ENCODE measurements at regions not wholly inside any gene's neighbourhood (a gene's known extent, or its start where the extent isn't known, plus 50 kb on each side); places are given as distances from the start of the nearest gene placed in this dataset.
"Not testable (repeated sequence)": the region's sequence is repeated elsewhere in the genome, so short reads cannot be mapped to it uniquely, and the experiment has no call there.

DNA sequence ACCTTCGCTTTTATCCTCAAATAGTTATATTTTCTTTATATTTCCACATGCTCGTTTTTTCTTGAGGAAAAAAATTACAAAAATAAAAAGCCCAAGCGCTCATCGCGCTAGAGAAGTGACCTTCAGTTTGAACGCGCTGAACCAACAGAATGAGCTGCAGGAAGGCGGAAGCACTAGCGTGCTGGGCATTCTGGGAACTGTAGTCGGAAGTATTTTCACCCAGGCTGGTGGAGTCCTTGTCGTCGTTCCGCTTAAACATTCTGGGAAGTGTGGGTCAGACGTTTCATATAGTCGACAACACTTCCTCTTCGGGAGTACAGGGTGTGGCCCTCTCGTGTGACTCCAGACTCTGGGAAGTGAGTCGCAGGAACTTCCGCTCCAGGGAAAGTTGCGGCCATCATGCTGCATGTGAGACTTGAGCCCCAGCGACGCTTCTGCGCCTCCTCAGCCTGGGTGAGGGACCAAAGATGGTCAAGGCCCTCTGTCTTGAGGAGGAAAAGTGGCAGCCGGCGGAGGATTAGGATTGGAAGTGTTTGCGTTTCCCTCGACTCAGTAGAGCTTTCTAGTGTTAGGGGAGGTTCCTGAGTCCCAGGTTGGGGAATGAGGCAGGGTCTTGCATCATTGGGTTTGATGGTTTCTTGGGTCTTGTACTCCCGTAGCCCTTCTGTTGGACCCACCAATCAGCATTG lies 84.1 kb upstream of the GPR39 start:
- DNase-seq, result not testable (repeated sequence)

DNA sequence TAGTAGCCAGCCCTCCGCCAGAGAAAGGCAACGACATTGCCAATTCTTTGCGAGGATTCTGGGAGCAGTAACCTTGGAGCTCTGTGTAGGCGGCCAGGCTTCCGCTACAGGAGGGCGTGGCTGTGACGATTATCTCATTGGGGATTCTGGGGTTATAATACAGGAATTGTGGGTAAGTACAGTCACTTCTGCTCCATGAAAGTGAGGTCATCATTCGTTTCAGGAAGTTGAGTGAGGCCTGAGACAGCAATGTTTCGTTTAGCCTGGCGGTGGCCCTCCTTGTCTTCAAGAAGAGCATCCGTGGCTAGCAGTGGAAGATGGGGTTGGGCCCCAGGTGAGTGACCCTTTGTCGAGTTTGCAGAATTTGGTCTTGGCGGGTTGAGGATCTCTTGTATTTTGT lies 79.5 kb upstream of the GPR39 start:
- not testable (repeated sequence) for DNase-seq

DNA sequence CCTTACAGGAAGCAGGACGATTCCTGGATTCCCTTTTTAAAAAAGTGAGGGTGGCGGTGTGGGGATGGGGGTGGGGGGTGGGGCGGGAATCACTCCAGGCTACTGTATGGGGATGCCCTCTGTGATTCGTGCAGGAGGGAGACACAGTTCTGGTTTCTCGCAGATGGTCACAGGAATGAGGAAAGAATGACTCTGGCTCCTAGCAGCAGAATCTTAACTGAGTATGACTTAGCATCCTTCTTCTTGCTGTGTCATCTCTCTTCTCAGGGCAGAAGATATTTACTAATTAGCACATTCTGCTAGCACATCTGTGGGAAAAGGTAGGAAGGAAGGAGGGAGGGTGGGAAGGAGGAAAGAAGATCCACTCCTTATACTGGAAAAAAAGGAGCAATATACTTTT lies 78.8 kb upstream of the GPR39 start:
- DNase-seq, result not testable (repeated sequence)

DNA sequence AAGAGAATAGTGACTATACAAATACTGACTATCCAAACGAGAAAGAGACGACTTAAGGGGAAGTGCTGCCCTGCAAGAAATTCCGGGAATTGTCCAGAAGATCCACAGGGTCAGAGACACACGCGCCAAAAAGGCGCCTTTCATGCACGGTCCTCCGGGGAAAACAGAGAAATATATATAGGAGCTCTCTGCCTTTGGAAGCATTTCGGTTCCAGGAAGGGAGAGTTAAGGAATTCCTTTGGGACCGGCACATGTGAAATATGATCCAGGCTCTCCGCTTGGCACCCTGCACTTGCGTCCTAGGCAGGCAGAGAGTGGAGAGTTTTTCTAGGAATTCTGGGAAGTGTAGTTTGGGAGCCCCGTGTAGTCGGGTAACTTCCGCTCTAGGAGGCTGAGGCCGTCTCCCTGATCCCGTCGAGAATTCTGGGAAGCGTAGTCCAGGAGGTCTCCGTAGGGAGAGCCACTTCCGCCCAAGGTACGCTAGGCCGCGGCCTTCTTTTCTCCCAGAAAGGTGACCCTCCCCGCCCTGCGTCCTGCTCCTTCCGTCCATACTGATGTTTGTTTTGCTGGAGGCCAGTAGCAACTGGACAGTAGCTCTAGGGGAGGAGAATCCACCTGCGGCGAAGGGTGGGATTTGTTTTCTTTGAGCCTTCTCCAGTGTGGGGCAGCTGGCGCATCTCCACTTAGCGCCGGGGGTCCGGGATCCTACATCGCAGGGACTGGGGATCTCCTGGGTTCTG lies 69.4 kb upstream of the GPR39 start:
- not testable (repeated sequence) for DNase-seq

DNA sequence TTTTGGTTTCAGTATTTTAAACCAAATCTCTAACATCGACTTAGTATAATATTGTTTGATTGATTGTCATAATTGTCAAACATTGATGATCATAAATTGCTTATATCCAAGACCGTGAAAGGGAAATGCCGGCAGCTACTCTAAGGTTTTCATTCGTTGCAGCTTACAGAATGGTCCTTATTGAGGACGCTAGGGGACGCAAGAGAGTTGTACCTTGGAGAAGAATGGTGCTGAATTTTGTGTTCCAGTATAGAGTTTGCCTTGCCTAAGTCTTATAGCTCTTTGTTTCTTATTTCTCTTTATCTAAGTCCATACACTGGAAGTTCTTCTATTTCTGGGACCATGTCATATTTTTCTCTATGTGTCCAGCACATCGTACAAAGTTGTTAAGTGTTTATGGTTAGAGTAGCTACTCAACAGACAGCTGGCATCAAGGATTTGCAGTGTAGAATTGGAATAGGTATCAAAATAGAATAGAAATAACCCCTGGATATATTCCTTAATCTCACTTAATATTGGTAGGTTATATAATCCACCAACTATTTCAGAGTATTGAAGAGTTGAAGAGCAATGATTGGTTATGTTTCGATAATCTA lies 67.4 kb upstream of the GPR39 start:
- not testable (repeated sequence) for DNase-seq

DNA sequence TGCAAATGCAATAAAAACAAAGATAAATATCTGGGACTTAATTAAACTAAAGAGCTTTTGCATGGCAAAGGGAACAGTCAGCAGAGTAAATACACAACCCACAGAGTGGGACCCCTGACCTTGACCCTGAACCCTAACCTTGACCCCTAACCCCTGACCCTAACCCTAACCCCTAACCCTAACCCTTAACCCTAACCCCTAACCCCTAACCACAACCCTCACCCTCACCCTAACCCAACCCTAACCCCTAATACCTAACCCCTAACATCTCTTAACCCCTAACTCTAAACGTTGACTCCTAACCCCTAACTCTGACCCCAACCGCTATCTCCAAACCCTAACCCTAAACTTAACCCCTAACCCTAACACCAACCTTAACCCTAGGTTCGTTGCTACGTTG lies 64.9 kb upstream of the GPR39 start:
- not testable (repeated sequence) for DNase-seq

DNA sequence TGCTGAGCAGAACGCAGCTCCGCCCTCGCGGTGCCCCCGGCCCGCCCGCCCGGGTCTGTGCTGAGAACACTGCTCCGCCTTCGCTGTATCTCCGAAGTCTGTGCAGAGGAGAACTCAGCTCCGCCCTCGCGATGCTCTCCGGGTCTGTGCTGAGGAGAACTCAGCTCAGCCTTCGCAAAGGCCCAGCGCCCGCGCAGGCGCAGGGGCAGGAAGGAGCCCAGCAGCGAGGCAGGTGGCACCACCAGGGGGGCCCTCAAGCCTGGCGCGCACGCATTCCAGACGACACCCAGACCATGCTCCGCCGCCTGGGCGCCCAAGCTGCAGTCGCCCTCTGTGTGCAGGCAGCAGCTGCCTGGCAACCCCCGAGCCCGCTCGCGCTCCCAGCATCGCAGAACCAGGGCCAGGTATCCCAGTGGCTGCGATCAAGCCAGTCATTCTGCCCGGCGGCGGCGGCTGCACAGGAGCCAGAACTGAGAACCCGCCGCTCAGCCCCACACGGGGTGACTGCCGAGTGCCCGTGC lies 64.1 kb upstream of the GPR39 start:
- DNase-seq, result not testable (repeated sequence)

DNA sequence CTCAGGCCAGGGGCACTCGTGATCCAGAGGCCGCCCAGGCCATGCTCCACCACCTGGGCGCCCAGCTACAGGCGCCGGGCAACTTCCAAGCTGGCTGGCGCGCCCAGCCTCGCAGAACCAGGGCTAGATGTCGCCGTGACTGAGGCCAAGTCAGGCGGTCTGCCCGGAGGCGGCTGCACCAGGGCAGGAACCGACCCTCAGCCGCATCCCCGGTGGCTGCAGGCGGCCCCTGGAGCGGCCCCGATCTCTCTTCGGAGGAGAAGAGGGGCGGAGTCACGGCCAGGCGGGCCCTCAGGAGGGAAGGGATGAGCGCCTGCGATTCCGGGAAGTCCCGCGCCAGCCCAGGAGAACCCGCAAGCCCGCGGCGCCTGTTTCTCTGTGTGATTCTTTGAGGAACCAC lies 63.2 kb upstream of the GPR39 start:
- DNase-seq, result not testable (repeated sequence)

DNA sequence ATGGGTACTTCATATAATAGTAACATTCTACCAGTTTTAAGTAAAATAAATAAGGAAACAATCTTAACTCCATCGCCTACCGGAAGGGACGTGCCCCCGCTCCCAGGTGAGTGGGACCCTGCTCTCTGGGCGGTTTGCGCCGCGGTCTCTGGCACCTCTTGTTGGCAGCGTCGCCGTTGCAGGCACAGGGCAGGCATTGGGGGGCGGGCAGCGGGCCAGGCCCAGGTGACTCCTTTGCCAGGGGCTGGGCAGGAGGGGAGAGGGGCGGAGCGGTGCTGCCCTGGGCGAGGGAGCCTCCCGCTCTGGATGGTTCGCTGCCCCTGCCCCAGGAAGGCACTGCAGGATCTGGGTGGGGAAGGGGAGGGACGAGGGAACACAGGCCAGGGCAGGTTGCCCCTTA lies 55.6 kb upstream of the GPR39 start:
- DNase-seq, result not testable (repeated sequence)

DNA sequence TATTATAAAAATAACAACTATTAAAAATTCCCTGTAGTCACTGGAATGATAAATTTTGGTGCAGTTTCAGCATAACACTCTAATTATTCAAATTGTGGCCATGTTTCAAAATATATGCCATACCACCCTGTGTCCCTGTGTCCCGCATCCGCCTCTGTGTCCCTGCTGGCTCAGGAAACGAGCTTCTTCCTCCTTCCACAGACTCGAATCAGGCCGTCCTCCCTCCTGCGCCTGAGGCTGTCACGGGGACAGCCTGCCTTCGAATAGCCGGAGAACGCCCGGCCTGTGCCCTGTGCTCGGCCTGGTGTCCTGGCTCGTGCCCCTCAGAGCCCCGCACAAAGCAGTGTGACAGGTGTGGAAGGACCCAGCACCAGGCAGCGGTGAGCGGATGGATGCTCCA lies 55.1 kb upstream of the GPR39 start:
- DNase-seq, result not testable (repeated sequence)

DNA sequence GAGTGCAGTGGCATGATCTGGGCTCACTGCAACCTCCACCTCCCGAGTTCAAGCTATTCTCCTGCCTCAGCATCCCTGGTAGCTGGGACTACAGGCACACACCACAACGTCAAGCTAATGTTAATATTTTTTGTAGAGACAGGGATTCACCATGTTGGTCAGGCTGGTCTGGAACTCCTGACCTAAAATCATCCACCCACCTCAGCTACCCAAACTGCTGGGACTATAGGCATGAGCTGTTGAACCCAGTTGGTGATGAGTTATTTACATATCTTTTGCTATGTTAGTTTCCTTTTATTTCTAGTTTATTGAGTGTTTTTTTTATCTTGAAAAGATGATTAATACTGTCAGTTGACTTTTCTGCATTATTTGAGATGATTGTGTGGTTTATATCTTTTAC lies 53.3 kb upstream of the GPR39 start:
- not testable (repeated sequence) for DNase-seq

DNA sequence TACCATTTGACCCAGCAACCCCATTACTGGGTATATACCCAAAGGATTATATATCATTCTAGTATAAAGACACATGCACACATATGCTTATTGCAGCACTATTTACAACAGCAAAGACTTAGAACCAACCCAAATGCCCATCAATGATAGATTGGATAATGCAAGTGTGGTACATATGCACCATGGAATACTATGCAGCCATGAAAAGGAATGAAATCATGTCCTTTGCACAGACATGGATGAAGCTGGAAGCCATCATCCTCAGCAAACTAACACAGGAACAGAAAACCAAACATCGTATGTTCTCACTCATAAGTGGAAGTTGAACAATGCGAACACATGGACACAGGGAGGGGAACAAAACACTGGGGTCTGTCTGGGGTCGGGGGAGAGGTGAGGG lies 50.6 kb upstream of the GPR39 start:
- DNase-seq, result not testable (repeated sequence)

DNA sequence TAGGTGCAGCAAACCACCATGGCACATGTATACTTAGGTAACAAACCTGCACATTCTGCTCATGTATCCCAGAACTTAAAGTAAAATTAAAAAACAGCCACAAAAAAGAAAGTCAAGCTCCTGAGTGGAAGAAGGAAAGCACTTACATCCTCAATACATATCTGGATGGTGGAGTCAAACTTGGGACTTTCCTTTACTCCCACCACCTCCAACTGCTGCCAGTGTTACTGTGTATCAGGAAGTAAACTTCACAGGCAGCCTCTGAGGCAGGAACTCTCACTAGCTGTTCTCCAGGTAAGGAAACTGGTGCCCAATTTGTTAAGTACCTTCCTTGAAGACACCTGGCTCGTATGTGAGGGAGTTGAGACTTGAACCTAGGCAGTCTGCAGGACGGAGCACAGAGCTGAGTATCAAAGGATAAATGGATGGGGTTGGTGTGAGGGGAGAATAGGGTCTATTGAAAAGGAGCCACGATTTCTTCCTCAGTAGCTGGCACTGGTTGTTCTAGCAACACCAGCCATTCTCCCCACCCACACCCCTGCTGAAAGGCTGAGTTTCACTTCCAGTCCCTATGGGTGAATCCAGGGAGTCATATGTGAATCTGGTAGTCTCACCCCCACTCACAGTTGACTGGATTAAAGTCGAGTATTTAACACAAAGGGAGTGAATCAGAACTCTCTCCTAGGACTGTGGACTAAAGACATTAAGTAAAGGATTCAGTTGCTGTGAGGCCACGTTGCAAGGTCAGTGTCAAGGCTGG lies 50.0 kb upstream of the GPR39 start:
- DNase-seq, result no peak
